Dendritic cell treated with granulocyte-macrophage colony-stimulating factor and Interleukin-4, amounts not matched to agents 40 ng/mL and 50 ng/mL, for 4 days (primary cell): ENCODE measurements at regions not wholly inside any gene's neighbourhood (a gene's known extent, or its start where the extent isn't known, plus 50 kb on each side); places are given as distances from the start of the nearest gene placed in this dataset.

ENCODE experiments used
- H3K27ac Mint-ChIP-seq: one replicate; pipeline ENCODE4 v1.8.0; 2022; ENCODE audit warnings: mild to moderate bottlenecking, mixed read lengths
- H3K27me3 Mint-ChIP-seq: one replicate; pipeline ENCODE4 v1.8.0; 2022; ENCODE audit warnings: mild to moderate bottlenecking, mixed read lengths
- H3K36me3 Mint-ChIP-seq: one replicate; pipeline ENCODE4 v1.8.0; 2022; ENCODE audit warnings: low read depth, mixed read lengths
- H3K4me1 Mint-ChIP-seq: one replicate; pipeline ENCODE4 v1.8.0; 2022; ENCODE audit warnings: low read depth, mixed read lengths
- H3K4me3 Mint-ChIP-seq: one replicate; pipeline ENCODE4 v1.8.0; 2022; ENCODE audit warnings: mild to moderate bottlenecking, moderate library complexity, mixed read lengths
- H3K9me3 Mint-ChIP-seq: one replicate; pipeline ENCODE4 v1.8.0; 2022; ENCODE audit warnings: mixed read lengths
- intact Hi-C: fragments of 100-400 bp; cut with micrococcal nuclease; formaldehyde crosslinking; loops from one replicate; pipeline ENCODE4 v1.15.0; 2022

- no peak overlapping the region for H3K27ac Mint-ChIP-seq
- no peaks in the 10 kb centered on the region for H3K36me3 Mint-ChIP-seq
- H3K9me3 Mint-ChIP-seq = no peaks in the 10 kb centered on the region
- H3K27me3 Mint-ChIP-seq = peaks cover 2% of the 10 kb centered on the region
- intact Hi-C loops = no loop called here
- H3K4me1 Mint-ChIP-seq = no peaks in the 10 kb centered on the region
- no peak overlapping the region for H3K4me3 Mint-ChIP-seq
These were observed 90.8 kb upstream of the FOXF1 start for GRCh38 chr16:86419518-86419917.

GRCh38 chr16:86421995-86422394 is 88.3 kb upstream of the FOXF1 start:
- H3K4me3 Mint-ChIP-seq = no peak overlapping the region
- H3K36me3 Mint-ChIP-seq = no peaks in the 10 kb centered on the region
- H3K4me1 Mint-ChIP-seq = no peaks in the 10 kb centered on the region
- H3K27ac Mint-ChIP-seq = no peak overlapping the region
- H3K27me3 Mint-ChIP-seq = peaks cover 2% of the 10 kb centered on the region
- no peaks in the 10 kb centered on the region for H3K9me3 Mint-ChIP-seq
- intact Hi-C loops = no loop called here

GRCh38 chr16:86424398-86424797 is 85.9 kb upstream of the FOXF1 start:
- intact Hi-C loops = no loop called here
- Mint-ChIP-seq H3K4me3 (no peak overlapping the region), H3K4me1 (no peaks in the 10 kb centered on the region), H3K9me3 (no peaks in the 10 kb centered on the region), H3K27ac (no peak overlapping the region), H3K27me3 (peaks cover 2% of the 10 kb centered on the region), H3K36me3 (no peaks in the 10 kb centered on the region)

GRCh38 chr16:86424985-86425384 is 85.3 kb upstream of the FOXF1 start:
- H3K4me3 Mint-ChIP-seq = no peak overlapping the region
- H3K27me3 Mint-ChIP-seq = peaks cover 2% of the 10 kb centered on the region
- H3K36me3 Mint-ChIP-seq = no peaks in the 10 kb centered on the region
- no peaks in the 10 kb centered on the region for H3K4me1 Mint-ChIP-seq
- intact Hi-C loops = no loop called here
- no peak overlapping the region for H3K27ac Mint-ChIP-seq
- no peaks in the 10 kb centered on the region for H3K9me3 Mint-ChIP-seq

GRCh38 chr16:86426063-86426642 is 84.2 kb upstream of the FOXF1 start:
- peaks cover 2% of the 10 kb centered on the region for H3K27me3 Mint-ChIP-seq
- no peaks in the 10 kb centered on the region for H3K4me1 Mint-ChIP-seq
- H3K36me3 Mint-ChIP-seq = no peaks in the 10 kb centered on the region
- no peak overlapping the region for H3K27ac Mint-ChIP-seq
- H3K9me3 Mint-ChIP-seq = no peaks in the 10 kb centered on the region
- no peak overlapping the region for H3K4me3 Mint-ChIP-seq
- intact Hi-C loops = no loop called here

- Mint-ChIP-seq H3K9me3 (no peaks in the 10 kb centered on the region), H3K27me3 (peaks cover 2% of the 10 kb centered on the region), H3K27ac (no peak overlapping the region), H3K36me3 (no peaks in the 10 kb centered on the region), H3K4me3 (no peak overlapping the region), H3K4me1 (no peaks in the 10 kb centered on the region)
- intact Hi-C loops = no loop called here
These were observed 82.9 kb upstream of the FOXF1 start for GRCh38 chr16:86427433-86427851.

- H3K4me3 Mint-ChIP-seq = no peak overlapping the region
- no peaks in the 10 kb centered on the region for H3K36me3 Mint-ChIP-seq
- no peaks in the 10 kb centered on the region for H3K9me3 Mint-ChIP-seq
- H3K27me3 Mint-ChIP-seq = no peaks in the 10 kb centered on the region
- intact Hi-C loops = no loop called here
- H3K4me1 Mint-ChIP-seq = no peaks in the 10 kb centered on the region
- H3K27ac Mint-ChIP-seq = no peak overlapping the region
These were observed 81.4 kb upstream of the FOXF1 start for GRCh38 chr16:86428729-86429517.

- Mint-ChIP-seq H3K4me3 (no peak overlapping the region), H3K27me3 (no peaks in the 10 kb centered on the region), H3K9me3 (no peaks in the 10 kb centered on the region), H3K36me3 (no peaks in the 10 kb centered on the region), H3K27ac (no peak overlapping the region), H3K4me1 (no peaks in the 10 kb centered on the region)
- intact Hi-C loops = no loop called here
These were observed 80.7 kb upstream of the FOXF1 start for GRCh38 chr16:86429663-86430062.

GRCh38 chr16:86430814-86431213 is 79.5 kb upstream of the FOXF1 start:
- no peaks in the 10 kb centered on the region for H3K4me1 Mint-ChIP-seq
- H3K27ac Mint-ChIP-seq = no peak overlapping the region
- H3K27me3 Mint-ChIP-seq = no peaks in the 10 kb centered on the region
- H3K36me3 Mint-ChIP-seq = no peaks in the 10 kb centered on the region
- intact Hi-C loops = no loop called here
- H3K4me3 Mint-ChIP-seq = no peak overlapping the region
- H3K9me3 Mint-ChIP-seq = no peaks in the 10 kb centered on the region

- no peaks in the 10 kb centered on the region for H3K9me3 Mint-ChIP-seq
- no peak overlapping the region for H3K4me3 Mint-ChIP-seq
- no peaks in the 10 kb centered on the region for H3K4me1 Mint-ChIP-seq
- no peaks in the 10 kb centered on the region for H3K36me3 Mint-ChIP-seq
- no peak overlapping the region for H3K27ac Mint-ChIP-seq
- H3K27me3 Mint-ChIP-seq = no peaks in the 10 kb centered on the region
- intact Hi-C loops = no loop called here
These were observed 78.8 kb upstream of the FOXF1 start for GRCh38 chr16:86431540-86431939.

- Mint-ChIP-seq H3K27ac (no peak overlapping the region), H3K4me3 (no peak overlapping the region), H3K36me3 (no peaks in the 10 kb centered on the region), H3K27me3 (no peaks in the 10 kb centered on the region), H3K4me1 (no peaks in the 10 kb centered on the region), H3K9me3 (no peaks in the 10 kb centered on the region)
- intact Hi-C loops = no loop called here
These were observed 78.3 kb upstream of the FOXF1 start for GRCh38 chr16:86432048-86432447.

- Mint-ChIP-seq H3K27me3 (peaks cover 3% of the 10 kb centered on the region), H3K4me1 (no peaks in the 10 kb centered on the region), H3K36me3 (no peaks in the 10 kb centered on the region), H3K27ac (no peak overlapping the region), H3K4me3 (no peak overlapping the region), H3K9me3 (no peaks in the 10 kb centered on the region)
- intact Hi-C loops = no loop called here
These were observed 77.6 kb upstream of the FOXF1 start for GRCh38 chr16:86432691-86433090.

GRCh38 chr16:86436466-86437185 is 73.7 kb upstream of the FOXF1 start:
- no peak overlapping the region for H3K4me3 Mint-ChIP-seq
- H3K4me1 Mint-ChIP-seq = no peaks in the 10 kb centered on the region
- intact Hi-C loops = no loop called here
- H3K27me3 Mint-ChIP-seq = peaks cover 3% of the 10 kb centered on the region
- H3K9me3 Mint-ChIP-seq = no peaks in the 10 kb centered on the region
- H3K36me3 Mint-ChIP-seq = no peaks in the 10 kb centered on the region
- no peak overlapping the region for H3K27ac Mint-ChIP-seq

GRCh38 chr16:86437348-86437747 is 73.0 kb upstream of the FOXF1 start:
- Mint-ChIP-seq H3K4me1 (no peaks in the 10 kb centered on the region), H3K27me3 (peaks cover 3% of the 10 kb centered on the region), H3K4me3 (no peak overlapping the region), H3K36me3 (no peaks in the 10 kb centered on the region), H3K9me3 (no peaks in the 10 kb centered on the region), H3K27ac (no peak overlapping the region)
- intact Hi-C loops = no loop called here
